IMR-90 (cell line): ENCODE measurements at regions not wholly inside any gene's neighbourhood (a gene's known extent, or its start where the extent isn't known, plus 50 kb on each side); places are given as distances from the start of the nearest gene placed in this dataset.

ENCODE experiments used
- ATAC-seq: fragments of 200-7000 bp; cut with Tn5 transposase; 2 replicates; pipeline ENCODE4 v1.9.1; 2020; ENCODE audit warnings: low read depth, mild to moderate bottlenecking, moderate library complexity
- BruUV-seq: library from RNA; stranded (reverse); fragments of 400-500 nt; replicated peaks from 2 replicates; lab custom pipeline; 2021; lab: Mats Ljungman, UMichigan
- CTCF ChIA-PET: fragments of 300-600 bp; formaldehyde crosslinking; extraction: SDS; loops from one replicate; lab custom pipeline; 2021; ENCODE audit warnings: antibody characterized with exemption; lab: Yijun Ruan, JAX
- POLR2A ChIA-PET: fragments of 300-600 bp; sonication (Branson Sonifier 250); formaldehyde crosslinking; loops from one replicate; lab custom pipeline; 2022; ENCODE audit warnings: antibody characterized with exemption; ENCODE audit not compliant: unreplicated experiment; lab: Charles Lee
- DNase-seq: peaks from one replicate; pipeline ENCODE4 v3.0.0; 2013
- H2AFZ ChIP-seq: replicated peaks from 2 replicates; pipeline ENCODE3; 2013; ENCODE audit warnings: low read length, mild to moderate bottlenecking; ENCODE audit not compliant: poor library complexity
- H2AK5ac ChIP-seq: 2 replicates; pipeline ENCODE4 v1.6.1; 2013; ENCODE audit warnings: low read depth, low read length, inconsistent platforms
- H2AK9ac ChIP-seq: replicated peaks from 2 replicates; pipeline ENCODE3; 2013; ENCODE audit warnings: mild to moderate bottlenecking, low read depth, low read length, moderate library complexity; ENCODE audit not compliant: poor library complexity
- H2BK120ac ChIP-seq: 2 replicates; pipeline ENCODE4 v1.6.1; 2013; ENCODE audit warnings: low read depth, low read length, inconsistent platforms
- H2BK15ac ChIP-seq: 3 replicates; pipeline ENCODE4 v1.6.1; 2013; ENCODE audit warnings: low read depth, low read length, inconsistent platforms
- H2BK20ac ChIP-seq: 2 replicates; pipeline ENCODE4 v1.6.1; 2013; ENCODE audit warnings: low read depth, mild to moderate bottlenecking, inconsistent platforms, low read length, moderate library complexity
- H2BK5ac ChIP-seq: 2 replicates; pipeline ENCODE4 v1.6.1; 2013; ENCODE audit warnings: mild to moderate bottlenecking, low read depth, low read length, inconsistent platforms; ENCODE audit not compliant: poor library complexity, severe bottlenecking
- H3K14ac ChIP-seq: replicated peaks from 2 replicates; pipeline ENCODE4 v1.6.1; 2013; ENCODE audit warnings: low read depth, low read length, inconsistent platforms
- H3K18ac ChIP-seq: 2 replicates; pipeline ENCODE4 v1.6.1; 2013; ENCODE audit warnings: low read depth, low read length, control low read depth
- H3K23ac ChIP-seq: 2 replicates; pipeline ENCODE4 v1.6.1; 2013; ENCODE audit warnings: low read depth, low read length, inconsistent platforms
- H3K27ac ChIP-seq: 2 replicates; pipeline ENCODE4 v1.5.1; 2013; ENCODE audit warnings: mild to moderate bottlenecking, control low read depth, low read length; ENCODE audit not compliant: insufficient read depth
- H3K27me3 ChIP-seq: 2 replicates; pipeline ENCODE4 v1.6.1; 2013; ENCODE audit warnings: low read length; ENCODE audit not compliant: control insufficient read depth, insufficient read depth
- H3K36me3 ChIP-seq: 2 replicates; pipeline ENCODE4 v1.6.1; 2013; ENCODE audit warnings: low read length, mixed read lengths; ENCODE audit not compliant: control insufficient read depth, insufficient read depth
- H3K4ac ChIP-seq: 2 replicates; pipeline ENCODE4 v1.6.1; 2013; ENCODE audit warnings: low read depth, low read length, inconsistent platforms
- H3K4me1 ChIP-seq: 2 replicates; pipeline ENCODE4 v1.6.1; 2013; ENCODE audit warnings: low read length, mixed read lengths; ENCODE audit not compliant: control insufficient read depth, insufficient read depth
- H3K4me2 ChIP-seq: 2 replicates; pipeline ENCODE4 v1.6.1; 2013; ENCODE audit warnings: low read depth, mild to moderate bottlenecking, control low read depth, low read length, moderate library complexity
- H3K4me3 ChIP-seq: 2 replicates; pipeline ENCODE4 v1.5.1; 2013; ENCODE audit warnings: low read depth, mild to moderate bottlenecking, control low read depth, low read length, moderate library complexity; ENCODE audit not compliant: insufficient read depth
- H3K56ac ChIP-seq: 2 replicates; pipeline ENCODE4 v1.6.1; 2013; ENCODE audit warnings: low read length, inconsistent platforms; ENCODE audit not compliant: insufficient read depth; ENCODE audit errors: extremely low read depth
- H3K79me1 ChIP-seq, 2 experiments: 2 replicates each; pipeline ENCODE4 v1.6.1; 2013; ENCODE audit warnings: low read length in 2 of 2, inconsistent platforms in 1 of 2, low read depth in 1 of 2
- H3K9ac ChIP-seq: 2 replicates; pipeline ENCODE4 v1.6.1; 2013; ENCODE audit warnings: low read depth, low read length, control low read depth
- H3K9me1 ChIP-seq: 2 replicates; pipeline ENCODE4 v1.6.1; 2013; ENCODE audit warnings: low read length, inconsistent platforms; ENCODE audit not compliant: insufficient read depth
- H3K9me3 ChIP-seq: 2 replicates; pipeline ENCODE4 v1.6.1; 2013; ENCODE audit warnings: low read length; ENCODE audit not compliant: control insufficient read depth, insufficient read depth
- H4K20me1 ChIP-seq: 2 replicates; pipeline ENCODE4 v1.6.1; 2013; ENCODE audit warnings: low read length, inconsistent platforms; ENCODE audit not compliant: insufficient read depth
- H4K5ac ChIP-seq: 2 replicates; pipeline ENCODE4 v1.6.1; 2013; ENCODE audit warnings: mild to moderate bottlenecking, low read depth, low read length, control low read depth
- H4K8ac ChIP-seq, 2 experiments: 2 replicates each; pipeline ENCODE4 v1.6.1; 2013; ENCODE audit warnings: low read depth in 2 of 2, low read length in 2 of 2, control low read depth in 1 of 2, inconsistent platforms in 1 of 2
- H4K91ac ChIP-seq: 2 replicates; pipeline ENCODE4 v1.6.1; 2013; ENCODE audit warnings: low read depth, low read length, inconsistent platforms; ENCODE audit not compliant: insufficient read depth
- BHLHE40 ChIP-seq: fragments of 150-350 bp; IDR thresholded peaks from 2 replicates; pipeline ENCODE4 v1.6.1; 2016; ENCODE audit warnings: mild to moderate bottlenecking, low read depth, low read length
- CEBPB ChIP-seq: IDR thresholded peaks from 2 replicates; pipeline ENCODE4 v1.6.1; 2012; ENCODE audit warnings: low read depth, low read length, improper control_type of control experiment
- CHD1 ChIP-seq: IDR thresholded peaks from 2 replicates; pipeline ENCODE4 v1.6.1; 2012; ENCODE audit warnings: low read depth, low read length, improper control_type of control experiment
- CTCF ChIP-seq: conservative IDR thresholded peaks from 2 replicates; pipeline ENCODE4 v1.5.1; 2012; ENCODE audit warnings: mild to moderate bottlenecking, low read depth, low read length, improper control_type of control experiment
- ELK1 ChIP-seq: fragments of 150-350 bp; IDR thresholded peaks from 2 replicates; pipeline ENCODE4 v1.6.1; 2016; ENCODE audit warnings: low read depth, mild to moderate bottlenecking, low read length, moderate library complexity, borderline replicate concordance
- FOS ChIP-seq: fragments of 150-350 bp; IDR thresholded peaks from 2 replicates; pipeline ENCODE4 v1.6.1; 2016; ENCODE audit warnings: low read depth, low read length
- MAFK ChIP-seq: IDR thresholded peaks from 2 replicates; pipeline ENCODE4 v1.6.1; 2012; ENCODE audit warnings: low read depth, low read length, improper control_type of control experiment
- MAZ ChIP-seq: IDR thresholded peaks from 2 replicates; pipeline ENCODE4 v1.6.1; 2012; ENCODE audit warnings: low read depth, mild to moderate bottlenecking, low read length, improper control_type of control experiment, moderate library complexity, borderline replicate concordance
- MXI1 ChIP-seq: IDR thresholded peaks from 2 replicates; pipeline ENCODE4 v1.6.1; 2012; ENCODE audit warnings: low read depth, mild to moderate bottlenecking, low read length, moderate library complexity, borderline replicate concordance
- NFE2L2 ChIP-seq: fragments of 150-350 bp; IDR thresholded peaks from 2 replicates; pipeline ENCODE4 v1.6.1; 2016; ENCODE audit warnings: low read depth, mild to moderate bottlenecking, low read length
- POLR2A ChIP-seq: IDR thresholded peaks from 2 replicates; pipeline ENCODE4 v1.6.1; 2012; ENCODE audit warnings: mild to moderate bottlenecking, low read depth, low read length
- RAD21 ChIP-seq: IDR thresholded peaks from 2 replicates; pipeline ENCODE4 v1.6.1; 2012; ENCODE audit warnings: low read length, improper control_type of control experiment
- RCOR1 ChIP-seq: IDR thresholded peaks from 2 replicates; pipeline ENCODE4 v1.6.1; 2012; ENCODE audit warnings: mild to moderate bottlenecking, low read length, improper control_type of control experiment; ENCODE audit not compliant: insufficient replicate concordance
- RFX5 ChIP-seq: IDR thresholded peaks from 2 replicates; pipeline ENCODE4 v1.8.0; 2012; ENCODE audit warnings: low read depth, mild to moderate bottlenecking, low read length, moderate library complexity
- SMC3 ChIP-seq: fragments of 150-350 bp; IDR thresholded peaks from 2 replicates; pipeline ENCODE4 v1.6.1; 2016; ENCODE audit warnings: low read depth, mild to moderate bottlenecking, antibody characterized with exemption, low read length, moderate library complexity
- USF2 ChIP-seq: fragments of 150-350 bp; IDR thresholded peaks from 2 replicates; pipeline ENCODE4 v1.6.1; 2017; ENCODE audit warnings: mild to moderate bottlenecking, antibody characterized with exemption, low read length, low read depth
- whole genome bisulfite sequencing, 2 experiments: methylation state at CpG; one replicate each; pipeline versions ENCODE4 v1.1.5 to v1.1.7; 2013; ENCODE audit warnings: missing lambda C conversion rate in 2 of 2; ENCODE audit not compliant: insufficient read length in 1 of 2; ENCODE audit errors: extremely low coverage in 2 of 2; 5-methylcytosine and 5-hydroxymethylcytosine counted together
- dilution Hi-C: fragments of 300-500 bp; cut with HindIII; formaldehyde crosslinking; loops from one replicate; pipeline ENCODE4 v1.14.3; 2018; ENCODE audit warnings: low sequenced_read_pairs; ENCODE audit not compliant: unreplicated experiment
- in situ Hi-C: fragments of 300-500 bp; cut with MboI; formaldehyde crosslinking; loops from 3 replicates; pipeline ENCODE4 v1.14.3; 2019; ENCODE audit warnings: low sequenced_read_pairs, inconsistent platforms, mixed read lengths
- intact Hi-C: fragments of 100-400 bp; cut with micrococcal nuclease; formaldehyde crosslinking; loops from 2 replicates; pipeline ENCODE4 v1.10.0; 2022

GRCh38 chr3:102136183-102136582 lies 286.9 kb downstream of the NFKBIZ start:
- Histone ChIP-seq H3K27me3 (no peaks in the 10 kb centered on the region), H3K9me1 (no peaks in the 10 kb centered on the region), H3K4me1 (peaks cover 3% of the 10 kb centered on the region; the same call in 1 of the 2 replicates), H3K4ac (no peak overlapping the region), H3K14ac (no peak overlapping the region), H3K27ac (no peak overlapping the region), H2AK5ac (no peak overlapping the region), H4K5ac (no peak overlapping the region), H4K91ac (no peak overlapping the region), H2AK9ac (no peak overlapping the region), H3K23ac (no peak overlapping the region), H2BK120ac (no peak overlapping the region), H3K4me3 (no peak overlapping the region), H2BK20ac (no peak overlapping the region), H2AFZ (no peak overlapping the region), H3K9me3 (no peaks in the 10 kb centered on the region), H3K9ac (no peak overlapping the region), H3K18ac (no peak overlapping the region), H3K56ac (no peak overlapping the region), H4K8ac (no peak overlapping the region), H3K4me2 (no peak overlapping the region), H2BK15ac (no peak overlapping the region), H2BK5ac (no peak overlapping the region), H4K20me1 (no peaks in the 10 kb centered on the region), H3K79me1 (no peaks in the 10 kb centered on the region), H3K36me3 (no peaks in the 10 kb centered on the region)
- no peak for TF ChIP-seq FOS
- TF ChIP-seq MAZ, result no peak
- no peak for TF ChIP-seq CEBPB
- TF ChIP-seq RAD21, result no peak
- TF ChIP-seq SMC3, result no peak
- no peak for TF ChIP-seq MAFK
- TF ChIP-seq ELK1, result no peak
- no peak for TF ChIP-seq NFE2L2
- TF ChIP-seq CHD1, result no peak
- TF ChIP-seq RCOR1, result no peak
- TF ChIP-seq BHLHE40, result no peak
- TF ChIP-seq POLR2A, result no peak
- TF ChIP-seq USF2, result no peak
- TF ChIP-seq MXI1, result no peak
- no peak for TF ChIP-seq RFX5
- TF ChIP-seq CTCF, result no peak
- ATAC-seq (no peak), DNase-seq (no peak)
- WGBS, 2 experiments, result 100% methylated on average over 1 of the region's 2 CpGs; no CpG with 5 or more reads in 1 of the 2 experiments
- no TSS peak for BruUV-seq
- dilution Hi-C loops (loop anchor here (5.0 kb wide), 1 partner anchor 36 kb away; no protein-coding TSS in a partner anchor), in situ Hi-C loops (no loop called here), intact Hi-C loops (no loop called here)
- ChIA-PET CTCF (no interaction called here), POLR2A (no interaction called here)
